SW480 (cell line): ENCODE measurements at regions not wholly inside any gene's neighbourhood (a gene's known extent, or its start where the extent isn't known, plus 50 kb on each side); places are given as distances from the start of the nearest gene placed in this dataset.
"Not testable (repeated sequence)": the region's sequence is repeated elsewhere in the genome, so short reads cannot be mapped to it uniquely, and the experiment has no call there.

Experiments
- DNase-seq: peaks from one replicate; pipeline ENCODE4 v3.0.0-alpha.2; 2016; ENCODE audit warnings: low spot score

GRCh38 chr5:113721171-113721570 is 207.7 kb downstream of the YTHDC2 start:
- DNase-seq: no peak

GRCh38 chr5:113723021-113723420 is 209.5 kb downstream of the YTHDC2 start:
- DNase-seq: no peak

GRCh38 chr5:113735751-113736150 is 222.3 kb downstream of the YTHDC2 start:
- no peak for DNase-seq

- DNase-seq: no peak
Measured at GRCh38 chr5:113742176-113742575, 228.7 kb downstream of the YTHDC2 start.

GRCh38 chr5:113742639-113743038 is 229.1 kb downstream of the YTHDC2 start:
- DNase-seq: no peak

- DNase-seq: no peak
Measured at GRCh38 chr5:113748403-113748802, 234.9 kb downstream of the YTHDC2 start.

GRCh38 chr5:113749334-113749733 is 235.8 kb downstream of the YTHDC2 start:
- DNase-seq: no peak

- DNase-seq: not testable (repeated sequence)
Measured at GRCh38 chr5:113753182-113753581, 239.7 kb downstream of the YTHDC2 start.

- no peak for DNase-seq
Measured at GRCh38 chr5:113755516-113755915, 242.0 kb downstream of the YTHDC2 start.

- DNase-seq: no peak
Measured at GRCh38 chr5:113757508-113757907, 244.0 kb downstream of the YTHDC2 start.

- no peak for DNase-seq
Measured at GRCh38 chr5:113759505-113759904, 246.0 kb downstream of the YTHDC2 start.

- DNase-seq: no peak
Measured at GRCh38 chr5:113760486-113760885, 247.0 kb downstream of the YTHDC2 start.

- DNase-seq: no peak
Measured at GRCh38 chr5:113761594-113761993, 248.1 kb downstream of the YTHDC2 start.

- no peak for DNase-seq
Measured at GRCh38 chr5:113764382-113764781, 250.9 kb downstream of the YTHDC2 start.

GRCh38 chr5:113766827-113767226 is 253.3 kb downstream of the YTHDC2 start:
- DNase-seq: not testable (repeated sequence)

- no peak for DNase-seq
Measured at GRCh38 chr5:113770648-113771047, 257.2 kb downstream of the YTHDC2 start.

- no peak for DNase-seq
Measured at GRCh38 chr5:113771483-113771882, 258.0 kb downstream of the YTHDC2 start.

GRCh38 chr5:113776168-113776567 is 262.7 kb downstream of the YTHDC2 start:
- DNase-seq: no peak

GRCh38 chr5:113776832-113777525 is 263.5 kb downstream of the YTHDC2 start:
- DNase-seq: no peak

GRCh38 chr5:113778147-113778546 is 264.7 kb downstream of the YTHDC2 start:
- no peak for DNase-seq

GRCh38 chr5:113788141-113788655 is 274.7 kb downstream of the YTHDC2 start:
- DNase-seq: no peak

- DNase-seq: no peak
Measured at GRCh38 chr5:113789769-113790168, 276.3 kb downstream of the YTHDC2 start.

GRCh38 chr5:113792806-113793205 is 279.3 kb downstream of the YTHDC2 start:
- no peak for DNase-seq

- DNase-seq: no peak
Measured at GRCh38 chr5:113794981-113795380, 281.5 kb downstream of the YTHDC2 start.
